ENCODE measurements at regions not wholly inside any gene's neighbourhood (a gene's known extent, or its start where the extent isn't known, plus 50 kb on each side); places are given as distances from the start of the nearest gene placed in this dataset.

DNA sequence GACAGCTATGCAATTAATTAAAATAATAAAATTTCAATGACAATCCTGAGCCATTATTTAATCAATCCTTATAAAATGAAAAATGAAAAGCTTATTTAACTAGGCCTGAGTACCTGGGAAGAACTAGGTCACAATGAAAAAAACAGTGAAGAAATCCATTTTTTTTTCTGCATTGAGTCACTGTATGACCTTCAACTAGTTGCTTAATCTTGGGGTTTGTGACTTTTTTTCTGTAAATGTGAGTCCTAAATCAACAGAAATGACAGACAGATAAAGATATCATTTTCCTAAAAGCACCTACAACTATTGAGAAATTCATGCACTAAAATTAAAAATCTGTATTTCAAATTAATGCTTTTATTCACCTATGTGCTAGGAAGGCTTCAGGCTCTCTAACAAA lies 96.8 kb downstream of the TMEM26 start:
- DNase-seq = no peak

GRCh38 chr10:61355211-61355610 lies 98.0 kb downstream of the TMEM26 start:
- no peak for DNase-seq

DNA sequence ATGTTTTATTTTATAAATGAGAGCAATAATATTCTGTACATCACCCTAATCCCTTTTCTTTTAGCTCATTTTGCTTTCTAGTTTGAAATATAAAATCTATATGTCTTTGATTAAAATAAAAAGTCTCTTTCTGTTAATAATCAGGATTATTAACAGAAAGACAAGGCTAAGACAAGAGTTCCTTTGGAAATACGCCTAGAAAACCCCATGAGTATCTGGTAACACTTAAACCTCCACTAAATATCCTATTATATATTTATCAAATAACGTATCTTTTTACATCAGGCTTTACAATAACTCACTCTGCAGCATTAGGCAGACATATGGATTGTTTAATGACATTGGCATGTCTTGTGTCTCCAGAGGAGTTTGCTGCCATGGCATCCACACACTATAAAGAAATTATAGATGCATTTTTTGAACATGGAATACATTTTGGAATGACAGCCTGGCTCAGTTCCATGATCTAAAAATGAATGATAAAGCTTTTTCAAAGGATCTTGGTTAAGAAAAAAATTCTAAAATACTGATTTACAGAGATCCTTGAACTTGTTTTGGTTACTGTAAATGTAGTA lies 98.7 kb downstream of the TMEM26 start:
- DNase-seq = no peak

- no peak for DNase-seq
These were observed 102.4 kb downstream of the TMEM26 start for GRCh38 chr10:61350794-61351193.

GRCh38 chr10:61350068-61350467 lies 103.1 kb downstream of the TMEM26 start:
- DNase-seq = no peak

- no peak for DNase-seq
These were observed 106.3 kb downstream of the TMEM26 start for GRCh38 chr10:61346796-61347413.

- no peak for DNase-seq
These were observed 109.4 kb downstream of the TMEM26 start for GRCh38 chr10:61343796-61344195.

GRCh38 chr10:61342858-61343572 lies 110.2 kb downstream of the TMEM26 start:
- no peak for DNase-seq

GRCh38 chr10:61341008-61341407 lies 112.2 kb downstream of the TMEM26 start:
- DNase-seq = no peak

DNA sequence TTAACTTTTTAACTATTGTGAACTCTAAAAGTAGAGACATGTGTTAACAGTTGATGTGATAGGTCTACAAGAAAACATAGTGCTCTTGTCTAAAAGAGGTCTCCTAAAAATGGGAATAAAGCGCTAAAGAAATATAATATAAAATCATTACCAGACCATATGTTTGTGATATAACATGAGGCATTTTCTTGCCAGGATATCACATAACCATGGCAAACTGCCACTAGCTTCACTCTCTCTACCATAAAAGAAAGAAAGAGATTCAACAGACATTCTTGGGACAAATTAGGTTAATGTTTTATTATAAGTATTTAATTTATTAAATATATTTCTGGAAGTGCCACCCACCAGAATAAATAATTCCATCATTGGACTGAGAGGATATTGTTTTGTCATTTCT lies 115.0 kb downstream of the TMEM26 start:
- DNase-seq = no peak

DNA sequence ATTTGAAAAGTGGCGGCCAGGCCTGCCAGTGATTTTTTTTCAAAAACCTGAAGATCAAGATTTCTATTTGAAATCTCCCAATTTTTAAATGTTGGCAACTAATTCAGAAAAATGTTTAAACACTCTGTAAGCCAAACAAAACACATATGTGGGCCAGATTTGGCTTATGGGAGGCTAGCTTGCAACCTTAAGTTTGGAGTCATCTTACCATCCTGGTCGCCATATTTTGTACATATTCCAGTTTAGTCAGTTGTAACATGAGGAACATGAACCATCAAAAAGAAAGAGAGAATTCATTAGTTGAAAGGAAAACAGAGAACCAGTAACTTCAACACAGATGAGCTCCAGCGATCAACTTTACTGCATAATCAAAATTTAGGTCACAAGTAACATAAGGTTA lies 115.4 kb downstream of the TMEM26 start:
- no peak for DNase-seq

DNA sequence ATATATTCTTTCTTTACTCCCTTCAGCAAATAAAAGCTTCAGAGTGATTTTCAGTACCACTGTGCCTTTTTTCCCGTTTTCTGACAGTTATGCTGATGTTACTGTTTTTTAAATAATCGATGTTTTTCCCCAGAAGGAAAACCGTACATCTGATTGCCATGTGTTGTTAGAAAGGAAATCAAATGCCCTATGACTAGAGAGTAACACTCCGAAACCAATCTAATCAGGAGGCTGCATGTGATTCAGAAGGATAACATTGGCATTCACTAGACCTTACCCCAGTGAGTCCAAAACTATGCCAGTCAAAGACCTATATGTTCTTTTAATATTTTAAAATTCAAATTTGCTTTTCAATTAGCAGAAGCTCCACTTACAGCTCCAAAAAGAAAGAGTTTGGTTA lies 116.3 kb downstream of the TMEM26 start:
- DNase-seq = no peak

DNA sequence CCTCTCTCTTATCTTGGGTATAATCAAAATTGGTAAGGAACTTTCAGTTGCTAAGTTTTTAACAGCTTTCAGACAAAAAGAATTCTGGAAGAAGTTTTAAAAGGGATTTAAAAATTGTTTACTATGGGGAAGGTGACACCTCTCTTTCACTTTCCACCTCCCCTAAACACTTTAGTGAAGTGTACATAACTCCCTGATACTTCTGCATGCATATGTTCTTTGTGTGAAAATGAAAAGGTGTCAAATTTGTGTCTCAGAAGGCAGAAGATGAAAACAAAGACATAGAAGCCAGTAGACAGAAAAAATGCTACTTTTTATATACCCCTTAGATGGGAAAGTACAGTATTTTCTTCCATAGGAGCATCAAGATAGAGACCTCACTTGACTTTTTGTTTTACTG lies 117.8 kb downstream of the TMEM26 start:
- no peak for DNase-seq

DNA sequence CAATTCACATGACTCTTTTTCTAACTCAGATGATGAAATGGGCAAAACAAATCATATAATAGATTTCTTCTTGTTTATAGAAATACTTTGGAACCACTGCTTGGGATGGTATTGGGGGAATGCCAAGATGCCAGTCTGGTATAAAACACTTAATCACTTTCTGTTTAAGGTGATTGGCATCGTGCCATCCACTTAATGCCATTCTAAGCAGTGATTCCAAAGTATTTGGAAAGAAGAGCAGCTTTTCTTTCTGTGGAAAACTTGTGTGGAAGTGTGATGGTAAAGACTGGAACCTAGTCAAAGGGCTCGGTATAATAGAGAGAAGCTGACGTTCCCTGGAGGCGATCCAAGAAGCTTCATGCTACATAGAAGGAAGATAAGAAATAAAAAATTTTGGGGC lies 120.6 kb downstream of the TMEM26 start:
- DNase-seq = no peak

GRCh38 chr10:61330669-61331068 lies 122.5 kb downstream of the TMEM26 start:
- no peak for DNase-seq

GRCh38 chr10:61329854-61330253 lies 123.3 kb downstream of the TMEM26 start:
- DNase-seq = no peak

- DNase-seq = no peak
These were observed 127.8 kb downstream of the TMEM26 start for GRCh38 chr10:61325223-61325960.

- no peak for DNase-seq
These were observed 129.5 kb downstream of the TMEM26 start for GRCh38 chr10:61323726-61324125.

DNA sequence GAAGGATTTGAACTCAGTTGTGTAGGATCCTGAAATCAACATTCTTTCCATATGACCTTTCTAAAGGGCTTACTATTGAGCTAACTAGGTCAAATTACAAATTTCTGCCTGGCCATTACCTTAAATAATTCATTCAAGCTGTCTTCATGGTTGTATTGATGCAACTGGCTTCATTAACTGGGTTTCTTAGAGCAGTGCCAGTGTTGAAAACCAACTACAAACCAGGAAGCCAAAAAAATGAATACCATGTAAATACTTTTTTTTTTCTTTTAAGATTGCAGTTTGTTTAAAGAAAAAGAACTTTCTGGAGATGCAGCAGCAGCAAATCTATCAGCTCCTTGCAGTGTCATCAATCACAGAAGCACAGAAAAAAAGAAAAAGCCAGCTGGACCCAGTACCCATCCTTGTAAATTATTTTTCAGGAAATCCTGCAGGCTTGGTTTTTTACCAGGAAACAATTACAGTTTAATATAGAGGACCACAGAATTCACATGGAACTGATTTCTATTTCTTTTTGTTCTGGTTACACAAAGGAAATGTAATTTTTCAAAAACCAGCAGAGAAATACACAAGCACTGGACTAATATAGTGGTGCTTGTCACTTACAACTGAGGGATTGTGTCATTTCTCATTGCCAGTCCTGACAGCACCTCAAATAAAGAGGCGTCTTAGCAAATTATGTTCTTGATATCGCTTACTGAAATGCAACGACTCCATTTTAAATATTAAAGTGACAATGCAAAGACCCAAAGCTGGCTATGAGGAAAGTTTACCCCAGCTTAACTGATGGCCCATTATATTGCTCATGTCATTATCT lies 131.9 kb downstream of the TMEM26 start:
- no peak for DNase-seq

- DNase-seq = no peak
These were observed 133.0 kb downstream of the TMEM26 start for GRCh38 chr10:61320257-61320587.

GRCh38 chr10:61319386-61320256 lies 133.6 kb downstream of the TMEM26 start:
- DNase-seq = no peak

- DNase-seq = no peak
These were observed 134.8 kb downstream of the TMEM26 start for GRCh38 chr10:61318429-61318828.
